Fibroblast of skin of left biceps (primary cell): ENCODE measurements at regions not wholly inside any gene's neighbourhood (a gene's known extent, or its start where the extent isn't known, plus 50 kb on each side); places are given as distances from the start of the nearest gene placed in this dataset.

ENCODE experiments used
- DNase-seq, 2 experiments: peaks; one replicate each; pipeline ENCODE4 v3.0.0-alpha.2; 2013; ENCODE audit warnings: low read depth in 2 of 2

DNA sequence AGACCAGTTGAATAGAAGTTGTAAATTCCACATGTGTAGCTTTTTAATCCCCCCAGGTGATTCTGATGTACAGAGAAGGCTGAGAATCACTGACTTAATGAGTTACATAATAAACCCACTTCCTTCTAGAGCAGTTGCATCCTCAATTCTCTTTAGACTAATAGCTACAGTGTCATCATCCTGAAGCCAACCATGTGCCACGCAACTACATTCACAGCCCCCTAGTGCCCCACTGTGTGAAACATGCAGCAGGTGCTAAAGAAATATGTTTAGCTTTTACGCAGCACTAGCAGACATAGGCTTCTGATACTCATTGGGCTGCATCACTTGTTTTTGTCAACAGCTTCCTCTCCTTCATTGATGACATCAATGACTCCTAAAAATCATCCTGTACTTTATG lies 1168.3 kb downstream of the BCL11B start:
- DNase-seq = no peak

DNA sequence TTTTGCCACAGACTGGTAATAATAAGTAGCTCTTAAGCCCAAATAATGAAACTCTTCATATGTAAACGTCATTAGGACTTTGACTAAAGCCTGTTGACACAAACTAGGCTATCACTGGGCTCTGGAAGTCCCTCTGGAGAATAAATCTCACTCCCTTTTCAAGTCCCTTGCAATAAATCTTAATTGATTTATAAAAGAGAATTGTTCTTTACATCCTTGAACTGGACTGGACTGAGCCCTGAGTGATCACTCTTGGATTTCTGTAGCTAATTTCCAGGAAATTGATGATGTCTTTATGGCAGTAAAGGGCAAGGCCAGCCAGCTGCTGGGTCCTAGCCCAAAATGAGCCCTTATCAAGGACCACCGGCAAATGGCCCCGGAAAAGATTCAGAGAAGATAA lies 1162.7 kb downstream of the BCL11B start:
- DNase-seq = no peak

DNA sequence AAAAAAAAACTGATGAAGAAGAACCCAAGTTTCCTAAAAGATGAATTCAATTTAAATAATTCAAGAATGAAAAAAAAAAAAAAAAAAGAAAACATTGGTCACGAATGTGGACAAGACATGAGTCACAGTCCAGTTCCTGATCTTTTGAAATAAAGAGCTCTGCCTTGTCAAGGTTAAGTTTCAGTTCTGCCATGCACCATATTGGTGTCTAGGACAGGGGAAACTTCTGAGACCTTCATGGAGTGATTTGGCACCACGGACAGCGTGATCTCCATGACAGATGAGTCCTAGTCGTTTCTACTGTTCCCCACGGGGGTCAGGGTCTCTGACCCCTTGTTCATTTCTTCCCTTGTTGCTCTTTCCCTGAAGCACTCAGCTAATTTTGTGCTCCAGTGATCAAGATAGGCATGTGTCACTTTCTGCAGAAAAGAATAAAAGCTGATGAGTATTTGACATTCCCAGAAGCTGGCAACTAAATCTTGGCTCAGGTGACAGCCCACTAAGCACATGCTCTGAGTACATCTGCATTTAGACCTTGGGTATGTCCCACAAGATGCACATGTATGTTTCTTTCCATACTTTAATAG lies 1159.7 kb downstream of the BCL11B start:
- DNase-seq = no peak

DNA sequence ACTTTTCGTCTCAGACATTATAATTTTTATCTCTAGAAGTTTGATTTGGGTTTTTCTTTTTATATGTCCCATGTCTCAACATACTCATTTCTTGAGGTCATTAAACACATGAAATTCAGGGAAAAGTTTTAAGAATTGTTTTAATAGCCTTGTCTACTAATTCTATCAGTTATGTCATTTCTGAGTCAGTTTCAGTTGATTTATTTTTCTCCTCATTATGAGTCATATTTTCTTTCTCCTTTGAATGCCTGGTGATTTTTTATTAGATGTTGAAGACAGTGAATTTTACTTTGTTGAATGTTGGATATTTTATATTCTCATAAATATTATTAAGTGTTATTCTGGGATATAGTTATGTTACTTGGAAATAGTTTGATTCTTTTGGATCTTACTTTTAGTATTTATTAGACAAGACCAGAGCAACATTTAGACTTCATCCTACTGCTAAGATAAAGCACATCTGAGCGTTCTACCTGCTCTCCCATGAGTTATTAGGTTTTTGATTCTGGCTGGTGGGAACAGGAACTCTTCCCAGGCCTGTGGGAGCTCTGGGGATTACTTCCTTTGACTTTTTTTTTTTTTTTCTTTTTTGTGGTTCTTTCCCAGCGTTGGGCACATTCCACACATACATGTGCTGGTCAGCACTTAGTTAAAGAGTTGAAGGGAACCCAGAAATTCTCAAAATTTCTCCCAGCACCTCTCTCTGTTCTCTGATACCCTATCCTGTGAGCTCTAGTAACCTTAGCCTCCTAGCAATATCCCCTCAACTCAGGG lies 1157.7 kb downstream of the BCL11B start:
- peak; percentile 41 to 47 for DNase-seq

DNA sequence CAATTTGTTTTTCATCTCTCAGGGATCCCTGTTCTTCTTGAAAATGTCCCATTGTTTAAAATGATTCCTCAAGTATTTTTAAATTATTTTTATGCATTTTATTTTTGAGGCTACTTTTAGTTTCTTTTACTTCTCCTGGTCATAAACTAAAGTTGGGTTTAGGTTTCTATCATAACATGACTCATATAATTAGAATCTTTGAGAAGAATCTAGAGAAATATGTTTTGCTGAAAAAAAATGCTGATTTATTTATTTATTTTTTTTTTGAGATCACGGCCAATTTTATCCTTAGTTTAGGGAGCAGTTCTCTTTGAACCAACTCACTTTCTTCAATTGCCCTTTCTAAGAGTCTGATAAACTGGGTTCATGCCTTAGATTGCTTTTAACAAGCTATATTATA lies 1157.1 kb downstream of the BCL11B start:
- no peak for DNase-seq

GRCh38 chr14:98118749-98119148 lies 1153.2 kb downstream of the BCL11B start:
- DNase-seq = no peak

GRCh38 chr14:98119739-98120138 lies 1152.3 kb downstream of the BCL11B start:
- no peak for DNase-seq

- no peak for DNase-seq
Measured at GRCh38 chr14:98120831-98121464, 1151.0 kb downstream of the BCL11B start.

- DNase-seq = no peak
Measured at GRCh38 chr14:98122527-98122926, 1149.5 kb downstream of the BCL11B start.

DNA sequence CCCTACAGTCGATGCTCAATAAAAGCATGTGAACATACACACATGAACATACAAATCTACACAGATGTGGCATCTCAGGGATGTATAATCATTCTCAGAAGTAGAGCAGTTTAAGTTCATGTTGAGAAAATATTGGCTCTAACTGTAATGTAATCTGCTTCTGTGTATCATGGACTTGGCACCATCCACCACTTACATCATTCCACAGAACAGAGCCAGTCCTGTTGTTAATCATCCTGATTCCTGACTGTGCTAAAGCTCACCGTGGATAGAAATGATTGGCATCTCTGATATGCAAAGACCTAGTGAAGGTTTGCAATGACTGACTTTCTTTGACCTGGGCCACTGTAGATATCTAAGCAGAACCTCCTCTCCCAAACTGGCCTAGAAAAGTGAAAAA lies 1141.3 kb downstream of the BCL11B start:
- no peak for DNase-seq

DNA sequence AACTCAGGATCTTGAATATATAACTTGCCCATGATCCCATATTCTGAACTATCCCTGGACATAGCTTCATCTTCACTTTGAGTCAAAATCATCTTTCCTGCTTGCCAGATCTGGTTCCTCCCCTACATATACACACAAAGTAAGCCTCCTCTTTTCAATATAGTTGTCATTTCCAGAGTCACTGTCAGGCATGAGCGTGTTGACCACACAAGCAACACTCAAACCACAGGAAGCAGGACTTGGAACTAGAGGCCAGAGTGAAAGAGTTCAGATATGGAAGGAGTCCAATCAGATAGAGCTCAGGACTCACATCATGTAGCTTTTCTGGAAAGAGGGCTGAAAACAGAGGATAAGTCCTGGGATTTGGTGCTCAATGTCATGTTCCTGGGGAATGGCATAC lies 1140.6 kb downstream of the BCL11B start:
- no peak for DNase-seq

DNA sequence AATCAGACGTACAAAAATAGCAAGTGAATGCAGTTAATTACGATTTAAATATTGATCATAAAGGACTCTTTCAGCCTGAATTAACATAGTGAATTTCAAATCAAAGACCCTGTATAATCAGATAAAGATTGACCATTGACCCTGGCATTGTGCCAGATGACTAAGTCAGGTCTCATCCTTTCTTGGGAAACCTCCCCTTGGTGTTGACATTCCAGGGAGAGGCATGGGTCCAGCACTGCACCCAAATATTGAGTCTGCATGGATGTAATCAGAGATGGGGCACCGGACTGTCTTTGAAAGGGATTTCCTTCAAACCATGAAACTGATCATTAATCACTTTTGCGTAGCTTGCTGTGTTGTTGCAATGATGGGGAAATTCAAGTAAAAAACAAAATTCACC lies 1138.2 kb downstream of the BCL11B start:
- no peak for DNase-seq

DNA sequence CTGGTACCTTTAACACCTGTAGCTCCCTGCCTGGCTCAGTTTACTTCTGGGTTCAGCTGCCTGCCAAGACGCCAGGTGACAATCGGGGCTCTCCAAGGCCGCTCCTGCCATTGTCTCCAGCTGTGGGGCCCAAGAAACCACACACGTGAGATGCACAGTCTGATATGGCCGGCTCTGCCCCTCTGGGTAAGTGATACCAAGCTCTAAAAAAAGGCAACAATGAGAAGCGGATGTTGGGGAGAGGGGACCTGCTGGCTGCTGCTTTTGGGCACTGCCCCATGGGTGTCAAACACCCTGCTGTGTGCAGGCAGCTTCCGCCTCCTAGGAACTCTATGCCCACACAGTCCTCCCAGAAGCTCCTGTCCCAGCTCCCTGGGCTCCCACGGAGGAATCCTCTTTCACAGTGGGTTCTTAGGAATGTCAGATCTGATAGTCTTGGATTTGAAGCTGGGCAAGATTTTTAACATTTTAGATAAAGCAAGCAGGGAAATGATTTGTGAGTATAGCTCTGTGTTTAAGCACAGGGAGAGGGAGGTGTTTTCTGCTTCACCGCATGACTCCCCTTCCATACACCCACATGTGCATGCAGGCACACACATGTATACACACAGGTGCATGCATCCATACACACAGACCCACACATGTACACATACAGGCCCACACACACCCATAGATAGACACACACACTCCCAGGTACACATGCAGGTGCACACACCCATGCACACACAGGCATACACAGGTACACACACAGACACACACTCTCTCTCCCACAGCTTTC lies 1135.8 kb downstream of the BCL11B start:
- no peak for DNase-seq

GRCh38 chr14:98137131-98138025 lies 1134.6 kb downstream of the BCL11B start:
- no peak for DNase-seq

GRCh38 chr14:98138666-98139065 lies 1133.3 kb downstream of the BCL11B start:
- no peak for DNase-seq

GRCh38 chr14:98140862-98141530 lies 1131.0 kb downstream of the BCL11B start:
- no peak for DNase-seq

- DNase-seq = no peak
Measured at GRCh38 chr14:98143566-98143965, 1128.4 kb downstream of the BCL11B start.

GRCh38 chr14:98144964-98145363 lies 1127.0 kb downstream of the BCL11B start:
- DNase-seq = peak; percentile 62 to 74

DNA sequence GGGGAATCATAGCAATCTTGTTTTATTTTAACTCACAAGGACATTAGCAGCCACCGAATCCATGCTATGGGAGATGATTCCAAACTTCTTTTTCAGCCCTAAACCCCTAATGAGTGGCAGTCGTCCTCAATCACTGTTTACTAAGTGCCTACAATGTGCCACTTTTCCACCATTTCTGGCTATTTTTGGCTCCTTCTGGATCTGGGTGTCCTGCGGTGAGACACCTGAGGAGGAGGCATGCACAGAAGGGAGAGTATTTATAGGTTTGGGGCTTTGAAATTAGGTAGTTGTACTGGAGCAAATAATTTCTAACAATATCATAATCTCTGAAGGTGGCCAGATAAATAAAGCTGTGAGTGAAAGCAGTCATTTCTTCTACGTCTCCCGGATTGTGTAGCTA lies 1125.6 kb downstream of the BCL11B start:
- no peak for DNase-seq

GRCh38 chr14:98154254-98154653 lies 1117.7 kb downstream of the BCL11B start:
- DNase-seq = no peak

- no peak for DNase-seq
Measured at GRCh38 chr14:98156411-98156810, 1115.6 kb downstream of the BCL11B start.
